ENCODE measurements at regions not wholly inside any gene's neighbourhood (a gene's known extent, or its start where the extent isn't known, plus 50 kb on each side); places are given as distances from the start of the nearest gene placed in this dataset.
A peak's percentile ranks its signal among the peaks of the same experiment; 100 is the strongest.

DNA sequence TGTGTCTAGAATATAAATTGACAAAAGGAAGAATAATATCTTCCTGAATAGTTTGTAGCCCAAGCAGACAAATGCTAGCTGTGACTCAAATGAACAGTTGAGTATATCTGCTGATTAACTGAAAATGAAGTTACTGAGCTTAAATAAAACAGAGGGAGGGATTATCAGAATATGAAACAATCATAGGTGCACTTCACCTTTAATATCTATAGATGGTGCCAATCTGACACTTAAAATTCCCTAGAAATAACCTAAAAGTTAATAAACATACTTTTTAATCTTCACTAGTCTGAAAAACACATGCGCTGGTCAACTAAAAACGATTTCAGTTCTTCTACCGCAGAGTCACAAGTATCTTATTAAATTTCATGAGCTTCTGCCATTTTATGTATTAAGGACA lies 280.8 kb upstream of the RASA1 start:
- ChIA-PET POLR2A (no interaction called here), CTCF (interaction anchor here (0.6 to 1.2 kb wide), 6 partner anchors 8 to 414 kb away, joined by 3 to 5 read pairs (median 4); no protein-coding TSS in a partner anchor)
- Mint-ChIP-seq H3K36me3 (ENCODE audit: low read depth) (no peaks in the 10 kb centered on the region), H3K27me3 (ENCODE audit: low read depth) (peaks cover 10% of the 10 kb centered on the region), H3K27ac (no peak overlapping the region), H3K9me3 (ENCODE audit: insufficient read depth) (no peaks in the 10 kb centered on the region), H3K4me1 (ENCODE audit: low read depth) (no peaks in the 10 kb centered on the region), H3K4me3 (no peak overlapping the region)
- DNase-seq (no peak), ATAC-seq (no peak)

DNA sequence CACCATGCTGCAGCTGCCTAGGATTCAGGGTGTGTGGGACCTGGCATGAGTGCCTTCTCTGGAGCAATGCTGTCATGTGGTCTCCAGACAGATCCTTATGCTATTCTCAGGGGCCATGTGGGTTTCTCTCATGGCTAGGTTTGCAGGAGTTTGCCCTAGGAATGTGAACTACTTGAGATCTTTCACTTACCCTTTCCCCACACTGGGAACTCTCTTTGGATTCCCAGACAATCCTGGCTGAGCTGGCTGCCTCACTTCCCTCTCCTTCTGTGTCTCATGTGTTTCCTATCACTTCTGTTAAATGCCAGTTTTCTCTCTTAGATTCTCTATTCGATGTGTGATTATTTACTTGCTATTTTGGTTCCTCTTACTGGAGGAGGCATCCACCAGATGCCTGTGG lies 270.2 kb upstream of the RASA1 start:
- POLR2A ChIA-PET: no interaction called here
- DNase-seq: no peak
- no peaks in the 10 kb centered on the region for H3K9me3 Mint-ChIP-seq (ENCODE audit: insufficient read depth)
- CTCF ChIA-PET: interaction anchor here (2.2 kb wide), 1 partner anchor 14 kb away, joined by 8 read pairs; no protein-coding TSS in a partner anchor
- H3K27me3 Mint-ChIP-seq (ENCODE audit: low read depth): peaks cover 6% of the 10 kb centered on the region
- ATAC-seq: no peak
- H3K36me3 Mint-ChIP-seq (ENCODE audit: low read depth): no peaks in the 10 kb centered on the region
- no peak overlapping the region for H3K4me3 Mint-ChIP-seq
- H3K27ac Mint-ChIP-seq: no peak overlapping the region
- no peaks in the 10 kb centered on the region for H3K4me1 Mint-ChIP-seq (ENCODE audit: low read depth)

DNA sequence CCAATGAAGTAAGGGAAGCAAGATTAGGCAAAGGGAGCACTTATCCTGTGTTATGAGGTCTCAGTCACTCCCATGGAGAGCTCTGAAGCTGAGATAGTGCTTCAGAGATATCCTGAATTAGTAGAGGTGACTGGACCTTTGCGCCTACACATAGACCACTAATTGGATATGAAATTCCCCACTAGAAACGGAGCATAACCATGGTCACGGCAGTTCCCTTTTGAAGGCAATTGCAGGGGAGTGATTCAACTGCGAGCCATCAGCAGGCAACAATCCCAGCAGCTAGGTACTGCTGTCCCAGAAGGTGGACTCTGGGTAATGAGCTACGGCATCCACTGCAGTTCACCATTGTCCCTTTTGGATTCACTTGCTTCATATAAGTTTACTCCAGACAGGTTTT lies 267.7 kb upstream of the RASA1 start:
- no peak overlapping the region for H3K4me3 Mint-ChIP-seq
- H3K27me3 Mint-ChIP-seq (ENCODE audit: low read depth): peaks cover 10% of the 10 kb centered on the region
- DNase-seq: no peak
- no peaks in the 10 kb centered on the region for H3K9me3 Mint-ChIP-seq (ENCODE audit: insufficient read depth)
- no peaks in the 10 kb centered on the region for H3K4me1 Mint-ChIP-seq (ENCODE audit: low read depth)
- ChIA-PET CTCF (no interaction called here), POLR2A (no interaction called here)
- no peak overlapping the region for H3K27ac Mint-ChIP-seq
- no peak for ATAC-seq
- no peaks in the 10 kb centered on the region for H3K36me3 Mint-ChIP-seq (ENCODE audit: low read depth)

DNA sequence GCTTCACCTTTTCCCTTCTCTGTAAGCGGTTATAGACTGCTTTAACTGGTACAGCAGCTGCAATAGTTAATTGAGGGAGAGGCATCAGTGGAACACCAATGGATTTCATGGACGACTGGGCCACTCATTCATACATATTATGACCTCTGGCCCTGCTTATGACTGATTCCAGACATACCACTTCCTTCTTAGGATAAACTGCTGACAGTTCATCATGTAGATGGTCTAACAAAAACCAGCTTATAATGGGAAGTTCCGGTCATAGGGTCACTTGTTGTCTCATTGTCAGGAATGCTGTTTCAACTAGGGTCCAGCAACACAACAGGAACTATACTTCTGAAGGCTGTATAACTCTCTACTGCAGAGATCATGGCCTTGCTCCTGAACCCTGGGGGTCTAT lies 265.2 kb upstream of the RASA1 start:
- DNase-seq (no peak), ATAC-seq (no peak)
- H3K27ac Mint-ChIP-seq: no peak overlapping the region
- no peak overlapping the region for H3K4me3 Mint-ChIP-seq
- H3K4me1 Mint-ChIP-seq (ENCODE audit: low read depth): no peaks in the 10 kb centered on the region
- H3K27me3 Mint-ChIP-seq (ENCODE audit: low read depth): peaks cover 10% of the 10 kb centered on the region
- H3K36me3 Mint-ChIP-seq (ENCODE audit: low read depth): no peaks in the 10 kb centered on the region
- H3K9me3 Mint-ChIP-seq (ENCODE audit: insufficient read depth): no peaks in the 10 kb centered on the region
- ChIA-PET CTCF (interaction anchor here (1.2 kb wide), 1 partner anchor 60 kb away, joined by 3 read pairs; no protein-coding TSS in a partner anchor), POLR2A (no interaction called here)

DNA sequence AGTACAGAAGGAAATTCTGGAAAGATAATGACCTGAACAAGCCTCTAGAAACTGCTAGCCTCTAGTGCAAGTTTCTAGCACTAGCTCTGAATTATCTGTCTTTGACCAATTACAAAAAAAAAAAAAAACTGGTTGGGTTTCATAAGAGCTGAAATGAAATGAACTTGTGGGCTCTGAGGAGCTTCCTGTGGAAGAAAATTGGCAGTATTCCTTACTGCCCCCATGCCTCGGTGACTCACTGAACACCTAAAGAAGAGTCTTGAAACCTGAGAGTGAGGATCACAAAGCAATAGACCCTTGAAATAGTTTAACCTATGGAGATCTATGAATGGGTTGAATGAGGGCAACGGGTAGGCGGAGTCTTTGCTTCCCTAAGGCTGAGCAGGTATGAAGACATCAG lies 263.6 kb upstream of the RASA1 start:
- Mint-ChIP-seq H3K4me1 (ENCODE audit: low read depth) (no peaks in the 10 kb centered on the region), H3K9me3 (ENCODE audit: insufficient read depth) (no peaks in the 10 kb centered on the region), H3K4me3 (no peak overlapping the region), H3K27ac (no peak overlapping the region), H3K27me3 (ENCODE audit: low read depth) (peaks cover 8% of the 10 kb centered on the region), H3K36me3 (ENCODE audit: low read depth) (no peaks in the 10 kb centered on the region)
- POLR2A ChIA-PET: no interaction called here
- DNase-seq (no peak), ATAC-seq (no peak)
- CTCF ChIA-PET: no interaction called here

DNA sequence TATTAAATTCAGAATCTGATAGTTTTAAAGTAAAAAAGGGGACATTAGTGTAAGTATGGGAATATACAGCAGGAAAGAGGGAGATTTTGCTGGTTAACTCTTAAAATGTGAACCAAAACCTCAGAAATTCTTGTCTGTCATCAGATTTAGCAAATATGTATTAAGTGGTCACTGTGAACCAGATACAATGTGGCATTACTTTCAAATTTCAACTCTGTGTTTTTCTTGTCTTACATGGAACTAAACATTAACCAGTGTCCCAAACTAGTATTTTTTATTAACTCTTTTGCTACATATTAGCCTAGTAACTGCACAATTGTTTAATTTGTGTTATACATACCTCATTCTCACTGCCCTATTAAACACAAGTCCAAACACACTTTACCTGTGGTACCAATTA lies 259.9 kb upstream of the RASA1 start:
- no peak for DNase-seq
- no peaks in the 10 kb centered on the region for H3K4me1 Mint-ChIP-seq (ENCODE audit: low read depth)
- ChIA-PET CTCF (no interaction called here), POLR2A (no interaction called here)
- ATAC-seq: no peak
- H3K27ac Mint-ChIP-seq: no peak overlapping the region
- H3K36me3 Mint-ChIP-seq (ENCODE audit: low read depth): no peaks in the 10 kb centered on the region
- peaks cover 8% of the 10 kb centered on the region for H3K27me3 Mint-ChIP-seq (ENCODE audit: low read depth)
- H3K9me3 Mint-ChIP-seq (ENCODE audit: insufficient read depth): no peaks in the 10 kb centered on the region
- H3K4me3 Mint-ChIP-seq: no peak overlapping the region

DNA sequence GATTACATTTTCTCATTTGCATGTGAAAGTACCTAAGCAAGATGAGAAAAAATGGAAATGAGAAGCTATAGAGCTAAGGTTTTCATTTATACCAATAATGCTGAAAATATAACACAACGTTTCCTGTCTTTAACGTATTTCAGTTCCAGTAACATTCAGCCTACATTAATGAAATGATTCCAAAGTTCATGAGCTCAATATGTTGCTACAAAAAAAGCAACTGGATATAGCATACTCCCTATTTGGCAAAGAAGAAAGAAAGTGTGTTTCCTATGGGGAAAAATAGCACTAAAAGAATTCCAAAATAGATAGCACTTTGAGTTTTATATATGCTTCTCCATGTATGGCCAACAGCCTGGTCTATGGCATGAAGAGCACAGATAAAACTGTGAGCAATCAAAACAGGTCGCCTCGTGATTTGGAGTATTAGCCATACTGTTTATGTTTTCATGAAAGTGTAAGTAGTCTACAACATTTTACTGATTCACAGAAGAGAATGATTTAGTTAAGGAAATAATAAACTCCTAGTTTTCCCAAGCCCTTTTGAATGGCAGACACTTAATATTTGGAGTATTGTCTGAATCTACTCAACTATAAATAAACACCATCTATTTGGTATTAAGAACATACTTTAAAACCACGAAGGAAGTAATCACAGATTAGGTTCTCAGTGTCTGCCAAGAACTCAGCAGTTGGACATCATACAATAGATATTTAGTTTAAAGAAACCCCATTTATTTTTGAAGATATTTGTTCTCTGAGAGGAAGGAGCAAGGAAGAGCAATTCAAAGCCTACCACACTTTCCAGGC lies 258.7 kb upstream of the RASA1 start:
- POLR2A ChIA-PET: no interaction called here

DNA sequence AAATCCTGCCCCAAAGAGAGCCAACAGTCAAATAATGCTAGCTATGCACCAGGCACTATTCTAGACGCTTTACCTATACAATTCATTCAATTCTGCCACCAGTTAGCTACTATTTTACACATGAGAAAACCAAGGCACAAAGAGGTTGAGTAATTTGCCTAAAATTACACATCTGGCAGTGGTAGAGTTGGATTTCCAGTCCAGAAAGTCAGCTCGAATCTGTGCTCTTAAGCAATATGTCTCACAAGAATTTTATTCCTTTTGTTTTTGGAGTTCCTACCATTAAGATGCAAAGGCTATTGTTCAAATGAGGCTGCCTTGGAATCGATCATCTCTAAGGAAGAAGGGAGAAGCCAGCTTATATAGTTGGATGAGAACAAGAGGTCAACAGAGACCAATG lies 256.9 kb upstream of the RASA1 start:
- no peak overlapping the region for H3K4me3 Mint-ChIP-seq
- DNase-seq (no peak), ATAC-seq (no peak)
- H3K9me3 Mint-ChIP-seq (ENCODE audit: insufficient read depth): no peaks in the 10 kb centered on the region
- H3K27me3 Mint-ChIP-seq (ENCODE audit: low read depth): peaks cover 6% of the 10 kb centered on the region
- CTCF ChIA-PET: interaction anchor here (1.3 to 3.0 kb wide), 6 partner anchors 9 to 390 kb away, joined by 3 to 23 read pairs (median 6); no protein-coding TSS in a partner anchor
- H3K36me3 Mint-ChIP-seq (ENCODE audit: low read depth): no peaks in the 10 kb centered on the region
- POLR2A ChIA-PET: no interaction called here
- H3K27ac Mint-ChIP-seq: no peak overlapping the region
- no peaks in the 10 kb centered on the region for H3K4me1 Mint-ChIP-seq (ENCODE audit: low read depth)

More for the DNA sequence above, 258.7 kb upstream of the RASA1 start:
- Mint-ChIP-seq H3K27ac (no peak overlapping the region), H3K9me3 (ENCODE audit: insufficient read depth) (no peaks in the 10 kb centered on the region), H3K36me3 (ENCODE audit: low read depth) (no peaks in the 10 kb centered on the region), H3K4me3 (no peak overlapping the region), H3K27me3 (ENCODE audit: low read depth) (peaks cover 8% of the 10 kb centered on the region), H3K4me1 (ENCODE audit: low read depth) (no peaks in the 10 kb centered on the region)
- DNase-seq (no peak), ATAC-seq (no peak)
- CTCF ChIA-PET: no interaction called here

DNA sequence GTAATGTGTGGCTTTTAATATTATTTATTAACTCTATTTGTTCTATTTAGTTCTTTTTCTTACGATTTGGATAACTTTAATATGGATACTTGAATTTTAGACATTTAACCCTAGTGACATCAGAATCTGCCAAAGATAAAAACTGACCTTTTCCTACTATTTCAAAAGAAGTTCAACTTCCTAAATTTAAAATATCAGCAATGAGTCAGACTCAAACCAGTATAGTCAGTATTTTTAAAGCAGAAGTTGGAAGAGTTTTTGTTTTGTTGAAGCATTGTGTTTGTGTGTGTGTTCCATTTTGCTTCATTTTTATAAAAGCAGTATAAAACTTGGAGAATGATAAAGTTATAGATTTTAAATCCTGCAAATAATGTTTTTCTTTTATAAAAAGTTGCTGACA lies 251.8 kb upstream of the RASA1 start:
- ChIA-PET CTCF (interaction anchor here (1.1 kb wide), 1 partner anchor 382 kb away, joined by 3 read pairs; no protein-coding TSS in a partner anchor), POLR2A (no interaction called here)
- Mint-ChIP-seq H3K36me3 (ENCODE audit: low read depth) (no peaks in the 10 kb centered on the region), H3K27ac (no peak overlapping the region), H3K27me3 (ENCODE audit: low read depth) (peaks cover 3% of the 10 kb centered on the region), H3K9me3 (ENCODE audit: insufficient read depth) (no peaks in the 10 kb centered on the region), H3K4me1 (ENCODE audit: low read depth) (peaks cover 14% of the 10 kb centered on the region), H3K4me3 (no peak overlapping the region)
- no peak for ATAC-seq
- DNase-seq: no peak

DNA sequence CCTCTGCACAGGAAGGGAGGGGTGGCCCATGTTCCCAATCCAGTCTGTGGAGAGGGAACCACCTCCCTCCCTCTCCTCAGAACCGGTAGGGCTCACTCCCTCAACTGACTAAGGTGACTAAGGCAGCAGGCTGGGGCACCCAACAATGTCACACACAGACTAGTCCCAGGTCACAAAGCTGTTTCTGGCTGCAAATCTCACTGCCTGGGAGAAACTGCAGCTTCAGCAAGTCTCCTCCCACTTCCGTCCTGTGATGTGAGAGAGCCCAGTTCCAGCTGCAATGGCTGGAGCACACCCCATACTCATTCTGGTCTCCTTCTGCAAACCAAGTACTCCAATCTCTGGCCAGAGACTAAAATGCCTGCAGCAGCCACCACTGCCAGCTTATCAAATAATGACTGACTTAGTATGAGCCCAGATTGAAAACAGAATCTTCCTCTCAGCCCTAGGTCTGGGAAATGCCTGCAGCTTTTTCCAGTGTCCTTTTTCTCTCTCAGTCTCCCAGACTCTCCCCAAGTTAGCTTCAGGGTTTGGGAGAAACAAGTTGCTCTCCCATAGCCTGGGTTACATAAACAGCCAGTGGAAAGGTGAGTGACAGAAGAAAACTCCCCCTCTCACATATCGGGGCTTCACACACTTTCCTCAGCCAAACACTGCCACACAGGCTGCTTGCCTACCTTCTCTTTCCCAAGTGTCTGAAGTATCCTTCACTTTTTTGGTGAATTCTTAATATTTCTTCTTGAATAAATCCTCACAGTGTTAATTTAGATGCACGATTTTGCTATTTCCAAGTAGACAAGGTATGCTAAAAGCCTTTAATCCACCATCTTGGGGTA lies 247.4 kb upstream of the RASA1 start:
- Mint-ChIP-seq H3K27ac (peak overlapping the region; percentile 81), H3K4me1 (ENCODE audit: low read depth) (peaks cover 14% of the 10 kb centered on the region), H3K9me3 (ENCODE audit: insufficient read depth) (no peaks in the 10 kb centered on the region), H3K4me3 (no peak overlapping the region), H3K27me3 (ENCODE audit: low read depth) (no peaks in the 10 kb centered on the region), H3K36me3 (ENCODE audit: low read depth) (no peaks in the 10 kb centered on the region)
- CTCF ChIA-PET: interaction anchor here (1.1 to 3.7 kb wide), 5 partner anchors 9 to 393 kb away, joined by 3 to 15 read pairs (median 5); no protein-coding TSS in a partner anchor
- ATAC-seq (peak; percentile 82), DNase-seq (peak; percentile 60)
- POLR2A ChIA-PET: no interaction called here

DNA sequence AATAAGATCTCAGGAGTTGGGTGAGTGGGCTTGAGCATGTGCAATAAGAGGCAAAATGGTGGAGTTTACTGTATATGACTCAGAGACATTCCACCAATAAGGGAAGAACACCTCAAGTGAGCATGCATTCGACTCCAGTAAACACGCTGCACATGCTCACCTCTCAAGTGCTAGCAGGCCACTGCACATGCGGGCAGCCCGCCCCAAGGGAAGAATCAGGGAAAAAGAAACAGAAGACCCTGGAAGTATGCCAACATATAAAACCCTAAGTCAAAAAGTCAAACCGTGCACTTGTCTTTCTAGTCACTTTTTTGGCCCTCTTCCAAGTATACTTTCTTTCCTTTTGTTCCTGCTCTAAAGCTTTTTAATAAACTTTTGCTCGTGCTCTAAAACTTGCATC lies 245.3 kb upstream of the RASA1 start:
- Mint-ChIP-seq H3K9me3 (ENCODE audit: insufficient read depth) (no peaks in the 10 kb centered on the region), H3K4me3 (no peak overlapping the region), H3K27ac (no peak overlapping the region), H3K36me3 (ENCODE audit: low read depth) (no peaks in the 10 kb centered on the region), H3K27me3 (ENCODE audit: low read depth) (no peaks in the 10 kb centered on the region), H3K4me1 (ENCODE audit: low read depth) (peaks cover 15% of the 10 kb centered on the region)
- ChIA-PET CTCF (interaction anchor here (3.7 kb wide), 1 partner anchor 377 kb away, joined by 15 read pairs; no protein-coding TSS in a partner anchor), POLR2A (no interaction called here)
- ATAC-seq: no peak
- no peak for DNase-seq

DNA sequence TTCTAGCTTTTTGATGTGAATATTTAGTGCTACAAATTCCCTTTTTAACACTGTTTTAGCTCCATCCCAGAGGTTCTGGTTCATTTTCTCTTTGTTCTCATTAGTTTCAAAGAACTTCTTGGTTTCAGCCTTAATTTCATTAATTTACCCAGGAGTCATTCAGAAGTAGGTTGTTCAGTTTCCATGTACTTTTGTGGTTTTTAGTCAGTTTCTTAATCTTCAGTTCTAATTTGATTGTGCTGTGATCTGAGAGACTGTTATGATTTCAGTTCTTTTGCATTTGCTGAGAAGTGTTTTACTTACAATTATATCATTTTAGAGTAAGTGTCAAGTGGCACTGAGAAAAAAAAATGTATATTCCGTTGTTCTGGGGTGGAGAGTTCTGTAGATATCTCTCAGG lies 240.1 kb upstream of the RASA1 start:
- Mint-ChIP-seq H3K4me3 (no peak overlapping the region), H3K4me1 (ENCODE audit: low read depth) (peaks cover 6% of the 10 kb centered on the region), H3K27me3 (ENCODE audit: low read depth) (peaks cover 2% of the 10 kb centered on the region), H3K9me3 (ENCODE audit: insufficient read depth) (no peaks in the 10 kb centered on the region), H3K27ac (no peak overlapping the region), H3K36me3 (ENCODE audit: low read depth) (no peaks in the 10 kb centered on the region)
- ChIA-PET POLR2A (no interaction called here), CTCF (no interaction called here)
- no peak for ATAC-seq
- DNase-seq: no peak

Data from activated CD8-positive, alpha-beta T cell treated with anti-CD3 and anti-CD28 coated beads, Interleukin-2, amount 10 ng/mL, durations not matched to agents 7 days and 5 days (primary cell).